GM12878 (cell line): ENCODE measurements at regions not wholly inside any gene's neighbourhood (a gene's known extent, or its start where the extent isn't known, plus 50 kb on each side); places are given as distances from the start of the nearest gene placed in this dataset.

Experiments used
- ATF3 ChIP-seq: IDR thresholded peaks from 2 replicates; pipeline ENCODE4 v1.6.1; 2011; ENCODE audit warnings: low read depth, mild to moderate bottlenecking, low read length, moderate library complexity, borderline replicate concordance; ENCODE audit errors: extremely low read depth
- CTCF ChIP-seq, 3 experiments: IDR thresholded peaks in 2 of 3; conservative IDR thresholded peaks in 1 of 3; 2 replicates each; pipeline ENCODE4 v1.5.1; 2011; ENCODE audit warnings: low read depth in 3 of 3, low read length in 3 of 3, mild to moderate bottlenecking in 3 of 3, control low read depth in 2 of 3, moderate library complexity in 2 of 3, inconsistent platforms in 1 of 3, mixed read lengths in 1 of 3; ENCODE audit not compliant: control insufficient read depth in 2 of 3, insufficient read depth in 1 of 3; ENCODE audit errors: extremely low read depth in 1 of 3
- GABPA ChIP-seq: IDR thresholded peaks from 2 replicates; pipeline ENCODE4 v1.6.1; 2014; ENCODE audit warnings: antibody characterized with exemption, low read depth, mild to moderate bottlenecking, inconsistent platforms
- PBX3 ChIP-seq: IDR thresholded peaks from 2 replicates; pipeline ENCODE4 v1.6.1; 2011; ENCODE audit warnings: mild to moderate bottlenecking, low read depth, low read length, moderate library complexity; ENCODE audit not compliant: insufficient replicate concordance
- POLR2A ChIP-seq: IDR thresholded peaks from 2 replicates; pipeline ENCODE4 v1.6.1; 2011; ENCODE audit warnings: low read depth, mild to moderate bottlenecking, low read length
- SP1 ChIP-seq: IDR thresholded peaks from one replicate; pipeline ENCODE4 v1.6.1; 2011; ENCODE audit warnings: low read depth, low read length
- TAF1 ChIP-seq: IDR thresholded peaks from 2 replicates; pipeline ENCODE4 v1.6.1; 2011; ENCODE audit warnings: mild to moderate bottlenecking, low read depth, low read length, borderline replicate concordance
- YY1 ChIP-seq: IDR thresholded peaks from 2 replicates; pipeline ENCODE4 v1.6.1; 2011; ENCODE audit warnings: low read depth, mild to moderate bottlenecking, low read length
- ZNF274 ChIP-seq: IDR thresholded peaks from one replicate; pipeline ENCODE4 v1.8.0; 2011; ENCODE audit not compliant: insufficient read length, insufficient read depth
- ZNF384 ChIP-seq: IDR thresholded peaks from 2 replicates; pipeline ENCODE4 v1.6.1; 2012; ENCODE audit warnings: low read depth, mild to moderate bottlenecking, low read length, improper control_type of control experiment, borderline replicate concordance
- ZSCAN29 ChIP-seq: fragments of 450-650 bp; IDR thresholded peaks from 2 replicates; pipeline ENCODE4 v1.6.1; 2017; ENCODE audit warnings: mild to moderate bottlenecking, moderate library complexity
- TF ChIP-seq, protein P1 (sequence below): IDR thresholded peaks from 2 replicates; pipeline ENCODE4 v1.6.1; 2012; ENCODE audit warnings: mild to moderate bottlenecking, low read depth, low read length
- TF ChIP-seq, protein P2 (sequence below): fragments of 450-650 bp; IDR thresholded peaks from 2 replicates; pipeline ENCODE4 v1.6.1; 2017; ENCODE audit warnings: mild to moderate bottlenecking, moderate library complexity
- TF ChIP-seq, protein P3 (sequence below): fragments of 450-650 bp; IDR thresholded peaks from 2 replicates; pipeline ENCODE4 v1.6.1; 2018; ENCODE audit warnings: mild to moderate bottlenecking, low read depth, moderate library complexity; ENCODE audit not compliant: partially characterized antibody

DNA sequence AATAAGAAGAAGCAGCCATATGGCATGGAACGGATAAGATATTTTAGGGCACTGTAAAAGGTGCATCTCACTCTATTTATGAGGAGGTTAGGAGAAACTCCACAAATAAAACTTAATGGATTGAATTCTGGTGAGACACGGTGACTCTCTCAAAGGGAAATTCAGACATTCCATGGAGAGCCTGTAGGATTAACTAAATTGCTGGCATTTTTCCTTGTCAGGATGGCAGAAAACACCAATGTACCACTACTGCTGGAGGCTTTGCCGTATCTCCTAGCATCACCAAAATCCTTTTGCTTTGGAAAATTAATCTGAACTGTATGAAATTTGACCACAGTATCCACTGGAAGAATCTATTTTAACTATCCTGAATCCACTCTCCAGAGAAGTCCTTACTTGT lies 79.3 kb downstream of the RBM43 start:
- no peak for TF ChIP-seq YY1
- no peak for TF ChIP-seq CTCF (IDR thresholded peaks at IDR 0.05 in 2 of 3, conservative IDR thresholded peaks at IDR 0.05 in 1 of 3; ENCODE audit: control insufficient read depth in 2 of 3, extremely low read depth in 1 of 3, insufficient read depth in 1 of 3, low read depth in 3 of 3, low read length in 3 of 3)
- TF ChIP-seq, protein P1, sequence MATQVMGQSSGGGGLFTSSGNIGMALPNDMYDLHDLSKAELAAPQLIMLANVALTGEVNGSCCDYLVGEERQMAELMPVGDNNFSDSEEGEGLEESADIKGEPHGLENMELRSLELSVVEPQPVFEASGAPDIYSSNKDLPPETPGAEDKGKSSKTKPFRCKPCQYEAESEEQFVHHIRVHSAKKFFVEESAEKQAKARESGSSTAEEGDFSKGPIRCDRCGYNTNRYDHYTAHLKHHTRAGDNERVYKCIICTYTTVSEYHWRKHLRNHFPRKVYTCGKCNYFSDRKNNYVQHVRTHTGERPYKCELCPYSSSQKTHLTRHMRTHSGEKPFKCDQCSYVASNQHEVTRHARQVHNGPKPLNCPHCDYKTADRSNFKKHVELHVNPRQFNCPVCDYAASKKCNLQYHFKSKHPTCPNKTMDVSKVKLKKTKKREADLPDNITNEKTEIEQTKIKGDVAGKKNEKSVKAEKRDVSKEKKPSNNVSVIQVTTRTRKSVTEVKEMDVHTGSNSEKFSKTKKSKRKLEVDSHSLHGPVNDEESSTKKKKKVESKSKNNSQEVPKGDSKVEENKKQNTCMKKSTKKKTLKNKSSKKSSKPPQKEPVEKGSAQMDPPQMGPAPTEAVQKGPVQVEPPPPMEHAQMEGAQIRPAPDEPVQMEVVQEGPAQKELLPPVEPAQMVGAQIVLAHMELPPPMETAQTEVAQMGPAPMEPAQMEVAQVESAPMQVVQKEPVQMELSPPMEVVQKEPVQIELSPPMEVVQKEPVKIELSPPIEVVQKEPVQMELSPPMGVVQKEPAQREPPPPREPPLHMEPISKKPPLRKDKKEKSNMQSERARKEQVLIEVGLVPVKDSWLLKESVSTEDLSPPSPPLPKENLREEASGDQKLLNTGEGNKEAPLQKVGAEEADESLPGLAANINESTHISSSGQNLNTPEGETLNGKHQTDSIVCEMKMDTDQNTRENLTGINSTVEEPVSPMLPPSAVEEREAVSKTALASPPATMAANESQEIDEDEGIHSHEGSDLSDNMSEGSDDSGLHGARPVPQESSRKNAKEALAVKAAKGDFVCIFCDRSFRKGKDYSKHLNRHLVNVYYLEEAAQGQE = no peak
- no peak for TF ChIP-seq POLR2A
- TF ChIP-seq TAF1 = no peak
- TF ChIP-seq, protein P2, sequence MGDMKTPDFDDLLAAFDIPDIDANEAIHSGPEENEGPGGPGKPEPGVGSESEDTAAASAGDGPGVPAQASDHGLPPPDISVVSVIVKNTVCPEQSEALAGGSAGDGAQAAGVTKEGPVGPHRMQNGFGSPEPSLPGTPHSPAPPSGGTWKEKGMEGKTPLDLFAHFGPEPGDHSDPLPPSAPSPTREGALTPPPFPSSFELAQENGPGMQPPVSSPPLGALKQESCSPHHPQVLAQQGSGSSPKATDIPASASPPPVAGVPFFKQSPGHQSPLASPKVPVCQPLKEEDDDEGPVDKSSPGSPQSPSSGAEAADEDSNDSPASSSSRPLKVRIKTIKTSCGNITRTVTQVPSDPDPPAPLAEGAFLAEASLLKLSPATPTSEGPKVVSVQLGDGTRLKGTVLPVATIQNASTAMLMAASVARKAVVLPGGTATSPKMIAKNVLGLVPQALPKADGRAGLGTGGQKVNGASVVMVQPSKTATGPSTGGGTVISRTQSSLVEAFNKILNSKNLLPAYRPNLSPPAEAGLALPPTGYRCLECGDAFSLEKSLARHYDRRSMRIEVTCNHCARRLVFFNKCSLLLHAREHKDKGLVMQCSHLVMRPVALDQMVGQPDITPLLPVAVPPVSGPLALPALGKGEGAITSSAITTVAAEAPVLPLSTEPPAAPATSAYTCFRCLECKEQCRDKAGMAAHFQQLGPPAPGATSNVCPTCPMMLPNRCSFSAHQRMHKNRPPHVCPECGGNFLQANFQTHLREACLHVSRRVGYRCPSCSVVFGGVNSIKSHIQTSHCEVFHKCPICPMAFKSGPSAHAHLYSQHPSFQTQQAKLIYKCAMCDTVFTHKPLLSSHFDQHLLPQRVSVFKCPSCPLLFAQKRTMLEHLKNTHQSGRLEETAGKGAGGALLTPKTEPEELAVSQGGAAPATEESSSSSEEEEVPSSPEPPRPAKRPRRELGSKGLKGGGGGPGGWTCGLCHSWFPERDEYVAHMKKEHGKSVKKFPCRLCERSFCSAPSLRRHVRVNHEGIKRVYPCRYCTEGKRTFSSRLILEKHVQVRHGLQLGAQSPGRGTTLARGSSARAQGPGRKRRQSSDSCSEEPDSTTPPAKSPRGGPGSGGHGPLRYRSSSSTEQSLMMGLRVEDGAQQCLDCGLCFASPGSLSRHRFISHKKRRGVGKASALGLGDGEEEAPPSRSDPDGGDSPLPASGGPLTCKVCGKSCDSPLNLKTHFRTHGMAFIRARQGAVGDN = no peak
- no peak for TF ChIP-seq ATF3
- no peak for TF ChIP-seq GABPA
- TF ChIP-seq ZNF384 = no peak
- TF ChIP-seq, protein P3, sequence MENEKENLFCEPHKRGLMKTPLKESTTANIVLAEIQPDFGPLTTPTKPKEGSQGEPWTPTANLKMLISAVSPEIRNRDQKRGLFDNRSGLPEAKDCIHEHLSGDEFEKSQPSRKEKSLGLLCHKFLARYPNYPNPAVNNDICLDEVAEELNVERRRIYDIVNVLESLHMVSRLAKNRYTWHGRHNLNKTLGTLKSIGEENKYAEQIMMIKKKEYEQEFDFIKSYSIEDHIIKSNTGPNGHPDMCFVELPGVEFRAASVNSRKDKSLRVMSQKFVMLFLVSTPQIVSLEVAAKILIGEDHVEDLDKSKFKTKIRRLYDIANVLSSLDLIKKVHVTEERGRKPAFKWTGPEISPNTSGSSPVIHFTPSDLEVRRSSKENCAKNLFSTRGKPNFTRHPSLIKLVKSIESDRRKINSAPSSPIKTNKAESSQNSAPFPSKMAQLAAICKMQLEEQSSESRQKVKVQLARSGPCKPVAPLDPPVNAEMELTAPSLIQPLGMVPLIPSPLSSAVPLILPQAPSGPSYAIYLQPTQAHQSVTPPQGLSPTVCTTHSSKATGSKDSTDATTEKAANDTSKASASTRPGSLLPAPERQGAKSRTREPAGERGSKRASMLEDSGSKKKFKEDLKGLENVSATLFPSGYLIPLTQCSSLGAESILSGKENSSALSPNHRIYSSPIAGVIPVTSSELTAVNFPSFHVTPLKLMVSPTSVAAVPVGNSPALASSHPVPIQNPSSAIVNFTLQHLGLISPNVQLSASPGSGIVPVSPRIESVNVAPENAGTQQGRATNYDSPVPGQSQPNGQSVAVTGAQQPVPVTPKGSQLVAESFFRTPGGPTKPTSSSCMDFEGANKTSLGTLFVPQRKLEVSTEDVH = no peak
- no peak for TF ChIP-seq SP1
- no peak for TF ChIP-seq ZSCAN29
- TF ChIP-seq ZNF274 = no peak
- no peak for TF ChIP-seq PBX3
